Prostate gland (tissue), 2 donors: ENCODE measurements at regions not wholly inside any gene's neighbourhood (a gene's known extent, or its start where the extent isn't known, plus 50 kb on each side); places are given as distances from the start of the nearest gene placed in this dataset.

ENCODE experiments used
- DNase-seq: peaks from one replicate; pipeline ENCODE4 v3.0.0-alpha.2; 2019; ENCODE audit warnings: low spot score
- H3K27ac ChIP-seq, 2 donors: fragments of 200-600 bp; sonication (generic); 2 replicates each; pipeline ENCODE4 v1.5.1; 2017 to 2019
- H3K27me3 ChIP-seq: fragments of 200-600 bp; sonication (generic); replicated peaks from 2 replicates; pipeline ENCODE4 v1.5.1; 2019; ENCODE audit not compliant: insufficient read depth
- H3K36me3 ChIP-seq, 2 donors: fragments of 200-600 bp; sonication (generic); 1 replicate in 1 of 2; 2 replicates in 1 of 2; pipeline versions ENCODE4 v1.5.1 to v1.8.1; 2017 to 2019
- H3K4me1 ChIP-seq: fragments of 200-600 bp; sonication (generic); replicated peaks from 2 replicates; pipeline ENCODE4 v1.5.1; 2019
- H3K4me3 ChIP-seq, 2 donors: fragments of 200-600 bp; sonication (generic); 2 replicates each; pipeline ENCODE4 v1.5.1; 2017 to 2019
- H3K9me3 ChIP-seq: fragments of 200-600 bp; sonication (generic); 2 replicates; pipeline ENCODE4 v1.5.1; 2017
- POLR2A ChIP-seq: fragments of 450-650 bp; IDR thresholded peaks from one replicate; pipeline ENCODE4 v1.6.1; 2016; ENCODE audit warnings: antibody characterized with exemption, mild to moderate bottlenecking
- POLR2AphosphoS5 ChIP-seq: sonication (generic); formaldehyde crosslinking; IDR thresholded peaks from one replicate; pipeline ENCODE4 v1.6.1; 2017; ENCODE audit warnings: antibody characterized with exemption
- WGBS: methylation state at CpG from one replicate; pipeline ENCODE4 v1.1.5; 2018; 5-methylcytosine and 5-hydroxymethylcytosine counted together
- intact Hi-C: fragments of 100-400 bp; cut with DNase I; formaldehyde crosslinking; loops from one replicate; pipeline ENCODE4 v1.14.2; 2022
- TF ChIP-seq, protein P1 (sequence below), 4 experiments: fragments of 200-600 bp in 2 of 4; fragments of 450-650 bp in 2 of 4; sonication (generic) in 2 of 4; IDR thresholded peaks; 1 replicate in 3 of 4; 2 replicates in 1 of 4; pipeline ENCODE4 v1.5.1; 2016 to 2019; ENCODE audit warnings: antibody characterized with exemption in 4 of 4, mild to moderate bottlenecking in 2 of 4, moderate library complexity in 2 of 4

DNA sequence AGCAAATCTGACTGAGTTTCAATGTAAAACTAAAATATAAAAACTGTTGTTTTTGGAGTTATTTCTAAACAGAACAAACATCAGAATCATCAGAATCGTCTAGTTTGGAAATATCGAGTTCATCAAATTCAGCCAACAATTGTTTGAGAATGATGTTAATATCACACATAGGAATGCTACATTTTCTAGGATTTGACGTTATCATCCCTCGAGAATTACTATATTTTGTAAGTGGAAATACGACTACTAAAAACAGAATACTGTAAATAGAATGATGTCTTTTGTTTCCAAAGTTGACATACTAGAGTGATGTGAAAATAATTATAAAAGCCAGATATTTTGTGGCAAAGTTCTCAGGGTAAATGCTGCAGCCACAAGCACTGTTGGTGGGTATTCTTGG is 805.9 kb downstream of the TLE1 start:
- Histone ChIP-seq H3K27me3 (no peaks in the 10 kb centered on the region), H3K4me3 (no peak overlapping the region), H3K36me3 (no peaks in the 10 kb centered on the region), H3K4me1 (no peaks in the 10 kb centered on the region), H3K9me3 (no peaks in the 10 kb centered on the region), H3K27ac (no peak overlapping the region)
- no peak for TF ChIP-seq POLR2A
- TF ChIP-seq, protein P1, sequence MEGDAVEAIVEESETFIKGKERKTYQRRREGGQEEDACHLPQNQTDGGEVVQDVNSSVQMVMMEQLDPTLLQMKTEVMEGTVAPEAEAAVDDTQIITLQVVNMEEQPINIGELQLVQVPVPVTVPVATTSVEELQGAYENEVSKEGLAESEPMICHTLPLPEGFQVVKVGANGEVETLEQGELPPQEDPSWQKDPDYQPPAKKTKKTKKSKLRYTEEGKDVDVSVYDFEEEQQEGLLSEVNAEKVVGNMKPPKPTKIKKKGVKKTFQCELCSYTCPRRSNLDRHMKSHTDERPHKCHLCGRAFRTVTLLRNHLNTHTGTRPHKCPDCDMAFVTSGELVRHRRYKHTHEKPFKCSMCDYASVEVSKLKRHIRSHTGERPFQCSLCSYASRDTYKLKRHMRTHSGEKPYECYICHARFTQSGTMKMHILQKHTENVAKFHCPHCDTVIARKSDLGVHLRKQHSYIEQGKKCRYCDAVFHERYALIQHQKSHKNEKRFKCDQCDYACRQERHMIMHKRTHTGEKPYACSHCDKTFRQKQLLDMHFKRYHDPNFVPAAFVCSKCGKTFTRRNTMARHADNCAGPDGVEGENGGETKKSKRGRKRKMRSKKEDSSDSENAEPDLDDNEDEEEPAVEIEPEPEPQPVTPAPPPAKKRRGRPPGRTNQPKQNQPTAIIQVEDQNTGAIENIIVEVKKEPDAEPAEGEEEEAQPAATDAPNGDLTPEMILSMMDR (IDR thresholded peaks at IDR 0.05): no peak
- intact Hi-C loops: no loop called here
- DNase-seq: no peak
- 92% methylated on average over 5 of the region's 5 CpGs for WGBS

DNA sequence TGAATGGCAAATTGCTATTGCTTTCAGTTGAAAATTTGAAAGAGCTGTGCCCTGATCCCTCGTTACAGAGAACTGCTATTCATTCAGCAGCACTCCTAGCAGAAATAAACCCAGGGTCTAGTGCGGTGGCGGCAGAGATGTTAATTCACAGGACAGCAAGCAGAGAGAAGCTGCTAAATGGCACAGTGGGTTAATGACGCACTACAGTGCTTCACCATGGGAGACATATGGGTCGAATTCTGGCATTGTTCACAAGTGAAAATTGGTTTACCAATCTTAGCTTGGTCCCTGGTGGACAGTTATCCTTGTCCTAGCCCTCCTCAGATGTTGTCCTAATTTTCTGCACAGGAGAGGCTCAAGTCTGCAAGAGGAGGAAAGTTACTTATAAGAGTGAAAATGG is 807.4 kb downstream of the TLE1 start:
- Histone ChIP-seq H3K4me1 (no peaks in the 10 kb centered on the region), H3K36me3 (no peaks in the 10 kb centered on the region), H3K27me3 (no peaks in the 10 kb centered on the region), H3K27ac (no peak overlapping the region), H3K4me3 (no peak overlapping the region), H3K9me3 (no peaks in the 10 kb centered on the region)
- intact Hi-C loops: no loop called here
- no peak for TF ChIP-seq POLR2AphosphoS5
- TF ChIP-seq, protein P1 (IDR thresholded peaks at IDR 0.05): no peak
- TF ChIP-seq POLR2A: no peak
- DNase-seq: no peak
- WGBS: 90% methylated on average over 5 of the region's 5 CpGs

DNA sequence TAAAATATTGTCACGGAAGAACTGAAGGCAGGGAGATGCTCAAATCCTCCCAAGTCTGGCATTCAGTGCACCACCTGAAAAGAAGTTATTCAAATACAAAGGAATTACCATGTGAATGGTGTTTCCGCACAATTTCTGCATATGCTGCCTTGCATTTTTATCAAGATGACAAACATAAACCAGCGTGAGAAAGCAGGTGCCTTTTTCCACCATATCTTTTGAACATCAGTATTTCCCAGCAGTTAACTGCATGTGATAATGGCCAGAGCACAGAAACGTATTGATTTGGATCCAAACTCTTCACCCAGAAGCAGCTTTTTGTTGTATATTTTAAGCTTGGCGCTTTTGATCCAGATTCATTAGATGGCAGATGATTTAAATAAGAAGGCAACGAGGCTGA is 808.0 kb downstream of the TLE1 start:
- WGBS: 58% methylated on average over 6 of the region's 6 CpGs
- Histone ChIP-seq H3K4me3 (no peak overlapping the region), H3K36me3 (no peaks in the 10 kb centered on the region), H3K27me3 (no peaks in the 10 kb centered on the region), H3K4me1 (no peaks in the 10 kb centered on the region), H3K27ac (no peak overlapping the region), H3K9me3 (no peaks in the 10 kb centered on the region)
- no peak for DNase-seq
- TF ChIP-seq POLR2A: no peak
- TF ChIP-seq, protein P1 (IDR thresholded peaks at IDR 0.05): no peak
- TF ChIP-seq POLR2AphosphoS5: no peak
- intact Hi-C loops: no loop called here

DNA sequence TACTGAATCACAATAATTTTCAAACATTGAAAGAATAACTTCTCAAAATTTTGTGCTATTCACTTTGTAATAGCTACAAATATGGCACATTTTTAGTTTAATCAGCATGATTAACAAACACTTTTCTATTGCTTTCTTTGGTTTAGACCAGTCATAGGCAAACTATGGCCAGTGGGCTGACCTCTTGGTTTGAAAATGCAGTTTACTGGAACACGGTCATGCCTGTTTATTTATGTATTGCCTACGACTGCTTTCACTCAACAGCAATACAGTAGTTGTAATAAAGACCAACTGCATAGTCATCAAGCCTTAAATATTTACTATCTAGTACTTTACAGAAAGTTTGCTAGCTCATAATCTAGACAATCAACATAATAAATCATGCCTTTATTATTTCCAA is 810.8 kb downstream of the TLE1 start:
- H3K36me3 ChIP-seq: no peaks in the 10 kb centered on the region
- intact Hi-C loops: no loop called here
- H3K4me3 ChIP-seq: no peak overlapping the region
- WGBS: 77% methylated on average over 2 of the region's 2 CpGs
- DNase-seq: no peak
- H3K27ac ChIP-seq: no peak overlapping the region
- TF ChIP-seq POLR2AphosphoS5 (no peak), POLR2A (no peak)
- TF ChIP-seq, protein P1 (IDR thresholded peaks at IDR 0.05): no peak
- no peaks in the 10 kb centered on the region for H3K4me1 ChIP-seq
- H3K27me3 ChIP-seq: no peaks in the 10 kb centered on the region
- H3K9me3 ChIP-seq: no peaks in the 10 kb centered on the region

DNA sequence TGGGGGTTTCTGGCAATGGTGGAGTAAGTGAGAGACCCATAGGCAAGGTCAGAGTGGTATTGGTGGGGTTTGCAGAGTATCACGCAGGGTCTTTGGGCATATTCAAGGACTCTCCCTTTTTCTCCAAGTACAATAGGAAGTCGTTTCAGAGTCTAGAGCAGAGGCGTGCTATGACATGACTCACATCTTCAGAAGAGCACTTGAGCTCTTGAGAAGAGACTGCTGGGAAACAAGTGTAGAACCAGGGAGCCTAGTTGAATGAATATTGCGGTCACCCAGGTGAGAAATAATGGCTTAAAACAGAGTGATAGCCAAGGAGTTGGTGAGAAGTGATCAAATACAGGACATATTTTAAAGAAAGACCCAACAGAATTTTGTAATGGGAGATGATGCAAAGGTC is 813.4 kb downstream of the TLE1 start:
- WGBS: 86% methylated on average over 4 of the region's 4 CpGs
- intact Hi-C loops: no loop called here

More for the DNA sequence above, 813.4 kb downstream of the TLE1 start:
- Histone ChIP-seq H3K27ac (no peak overlapping the region), H3K9me3 (no peaks in the 10 kb centered on the region), H3K4me1 (no peaks in the 10 kb centered on the region), H3K4me3 (no peak overlapping the region), H3K36me3 (no peaks in the 10 kb centered on the region), H3K27me3 (no peaks in the 10 kb centered on the region)
- TF ChIP-seq POLR2AphosphoS5 (no peak), POLR2A (no peak)
- TF ChIP-seq, protein P1 (IDR thresholded peaks at IDR 0.05): no peak
- DNase-seq: no peak
